B cell (primary cell): ENCODE measurements at regions not wholly inside any gene's neighbourhood (a gene's known extent, or its start where the extent isn't known, plus 50 kb on each side); places are given as distances from the start of the nearest gene placed in this dataset.

Experiments
- ATAC-seq: fragments of 200-7000 bp; cut with Tn5 transposase; one replicate; pipeline ENCODE4 v1.10.0; 2021; ENCODE audit warnings: low read depth, mild to moderate bottlenecking, moderate number of reproducible peaks, moderate library complexity
- CTCF ChIA-PET: fragments of 350-600 bp; sonication (Branson Sonifier 250); formaldehyde crosslinking; loops from one replicate; lab custom pipeline; 2021; ENCODE audit warnings: antibody characterized with exemption, inconsistent platforms; lab: Charles Lee
- POLR2A ChIA-PET: fragments of 350-600 bp; sonication (Branson Sonifier 250); formaldehyde crosslinking; loops from one replicate; lab custom pipeline; 2021; ENCODE audit warnings: antibody characterized with exemption; lab: Charles Lee
- DNase-seq: peaks from one replicate; pipeline ENCODE4 v3.0.0; 2013
- H2AFZ ChIP-seq: 2 replicates; pipeline ENCODE4 v1.6.1; 2012; ENCODE audit warnings: mild to moderate bottlenecking, low read depth, low read length; ENCODE audit not compliant: insufficient read depth, poor library complexity, severe bottlenecking
- H3K27ac ChIP-seq, 2 donors: 1 replicate in 1 of 2; 2 replicates in 1 of 2; pipeline ENCODE4 v1.5.1; 2012 to 2013; ENCODE audit warnings: low read length in 2 of 2, mild to moderate bottlenecking in 2 of 2, moderate library complexity in 1 of 2
- H3K27me3 ChIP-seq, 4 experiments: fragments of 200-600 bp in 1 of 4; sonication (generic) in 1 of 4; replicated peaks in 1 of 4; 1 replicate in 2 of 4; 2 replicates in 2 of 4; pipeline versions ENCODE4 v1.6.1 to v1.7.0; 2013 to 2016; ENCODE audit warnings: low read length in 3 of 4, mild to moderate bottlenecking in 2 of 4, mixed read lengths in 1 of 4, moderate library complexity in 1 of 4; ENCODE audit not compliant: insufficient read depth in 4 of 4, control insufficient read depth in 3 of 4; ENCODE audit errors: control extremely low read depth in 1 of 4
- H3K36me3 ChIP-seq, 2 experiments: replicated peaks in 1 of 2; 1 replicate in 1 of 2; 2 replicates in 1 of 2; pipeline versions ENCODE4 v1.6.1 to v1.7.1; 2013; ENCODE audit warnings: low read length in 1 of 2; ENCODE audit not compliant: insufficient read depth in 2 of 2, control insufficient read depth in 1 of 2; ENCODE audit errors: control extremely low read depth in 1 of 2, extremely low read depth in 1 of 2
- H3K4me1 ChIP-seq, 2 donors: fragments of 200-600 bp in 1 of 2; sonication (generic) in 1 of 2; 1 replicate in 1 of 2; 2 replicates in 1 of 2; pipeline versions ENCODE4 v1.5.1 to v1.6.1; 2013 to 2017; ENCODE audit warnings: low read length in 2 of 2; ENCODE audit not compliant: control insufficient read depth in 2 of 2, insufficient read depth in 2 of 2
- H3K4me2 ChIP-seq: replicated peaks from 2 replicates; pipeline ENCODE3; 2012; ENCODE audit warnings: mild to moderate bottlenecking, low read depth, low read length; ENCODE audit not compliant: poor library complexity, severe bottlenecking
- H3K4me3 ChIP-seq, 5 experiments: fragments of 200-600 bp in 1 of 5; sonication (generic) in 1 of 5; 1 replicate in 3 of 5; 2 replicates in 2 of 5; pipeline versions ENCODE4 v1.5.1 to v1.7.0; 2011 to 2016; ENCODE audit warnings: low read length in 4 of 5, mild to moderate bottlenecking in 4 of 5, low read depth in 2 of 5, control low read depth in 1 of 5, moderate library complexity in 1 of 5; ENCODE audit not compliant: insufficient read depth in 1 of 5; ENCODE audit errors: control extremely low read depth in 1 of 5, extremely low read depth in 1 of 5
- H3K79me2 ChIP-seq: fragments of 200-600 bp; sonication (generic); one replicate; pipeline ENCODE4 v1.6.0; 2016; ENCODE audit warnings: low read length; ENCODE audit not compliant: control insufficient read depth, insufficient read depth
- H3K9ac ChIP-seq: fragments of 200-600 bp; sonication (generic); 2 replicates; pipeline ENCODE4 v1.6.1; 2017; ENCODE audit warnings: mild to moderate bottlenecking, low read length, moderate library complexity
- H3K9me3 ChIP-seq, 3 donors: one replicate each; pipeline versions ENCODE4 v1.6.1 to v1.7.1; 2013; ENCODE audit warnings: low read length in 2 of 3; ENCODE audit not compliant: control insufficient read depth in 2 of 3, insufficient read depth in 1 of 3; ENCODE audit errors: control extremely low read depth in 1 of 3
- H4K20me1 ChIP-seq: 2 replicates; pipeline ENCODE4 v1.6.0; 2012; ENCODE audit warnings: mild to moderate bottlenecking, low read length; ENCODE audit not compliant: insufficient read depth, control insufficient read depth, poor library complexity, severe bottlenecking
- H3K27ac Mint-ChIP-seq: one replicate; pipeline ENCODE4 v1.8.0; 2021; ENCODE audit warnings: mixed read lengths
- H3K27me3 Mint-ChIP-seq: one replicate; pipeline ENCODE4 v1.8.0; 2021; ENCODE audit warnings: mixed read lengths
- H3K4me1 Mint-ChIP-seq: one replicate; pipeline ENCODE4 v1.8.0; 2021; ENCODE audit warnings: mixed read lengths
- H3K4me3 Mint-ChIP-seq: one replicate; pipeline ENCODE4 v1.8.0; 2021; ENCODE audit warnings: mixed read lengths
- H3K9me3 Mint-ChIP-seq: one replicate; pipeline ENCODE4 v1.8.0; 2022; ENCODE audit warnings: mixed read lengths; ENCODE audit not compliant: insufficient read depth
- CTCF ChIP-seq: fragments of 200-600 bp; IDR thresholded peaks from one replicate; pipeline ENCODE4 v1.8.0; 2022; ENCODE audit warnings: antibody characterized with exemption, mild to moderate bottlenecking
- EZH2 ChIP-seq: IDR thresholded peaks from 2 replicates; pipeline ENCODE4 v1.6.1; 2012; ENCODE audit warnings: borderline replicate concordance, low read depth, mild to moderate bottlenecking, moderate library complexity, low read length; ENCODE audit not compliant: insufficient read depth, poor library complexity, severe bottlenecking
- WGBS: methylation state at CpG from one replicate; pipeline ENCODE4 v1.1.5; 2013; ENCODE audit warnings: missing lambda C conversion rate; ENCODE audit not compliant: insufficient coverage; 5-methylcytosine and 5-hydroxymethylcytosine counted together
- intact Hi-C: fragments of 100-400 bp; cut with micrococcal nuclease; formaldehyde crosslinking; loops from one replicate; pipeline ENCODE4 v1.10.0; 2022

GRCh38 chr1:69494221-69494620 lies 73.5 kb upstream of the LRRC7 start:
- DNase-seq (no peak), ATAC-seq (no peak)
- H3K27me3 Mint-ChIP-seq, result no peaks in the 10 kb centered on the region
- POLR2A ChIA-PET, result no interaction called here
- Histone ChIP-seq H3K27ac (no peak overlapping the region), H3K9me3 (no peaks in the 10 kb centered on the region), H3K36me3 (no peaks in the 10 kb centered on the region), H3K4me2 (no peak overlapping the region), H3K79me2 (no peaks in the 10 kb centered on the region), H3K4me3 (no peak overlapping the region), H3K9ac (no peak overlapping the region), H4K20me1 (no peaks in the 10 kb centered on the region), H3K27me3 (no peaks in the 10 kb centered on the region), H3K4me1 (no peaks in the 10 kb centered on the region), H2AFZ (no peak overlapping the region)
- intact Hi-C loops, result no loop called here
- TF ChIP-seq CTCF (no peak), EZH2 (no peak)
- H3K4me1 Mint-ChIP-seq, result no peaks in the 10 kb centered on the region
- CTCF ChIA-PET, result no interaction called here
- no peak overlapping the region for H3K27ac Mint-ChIP-seq
- no peak overlapping the region for H3K4me3 Mint-ChIP-seq
- peaks cover 3% of the 10 kb centered on the region for H3K9me3 Mint-ChIP-seq

- Histone ChIP-seq H3K27me3 (no peaks in the 10 kb centered on the region), H3K9me3 (no peaks in the 10 kb centered on the region), H2AFZ (no peak overlapping the region), H3K9ac (no peak overlapping the region), H3K27ac (no peak overlapping the region), H3K4me3 (no peak overlapping the region), H3K79me2 (no peaks in the 10 kb centered on the region), H3K4me2 (no peak overlapping the region), H4K20me1 (no peaks in the 10 kb centered on the region), H3K4me1 (no peaks in the 10 kb centered on the region), H3K36me3 (no peaks in the 10 kb centered on the region)
- ChIA-PET POLR2A (no interaction called here), CTCF (no interaction called here)
- no peak for DNase-seq
- H3K4me1 Mint-ChIP-seq, result no peaks in the 10 kb centered on the region
- TF ChIP-seq EZH2, result no peak
- TF ChIP-seq CTCF, result no peak
- no peak for ATAC-seq
- no peak overlapping the region for H3K4me3 Mint-ChIP-seq
- WGBS, result no CpG with 5 or more reads among the region's 4 CpGs
- H3K27ac Mint-ChIP-seq, result no peak overlapping the region
- H3K9me3 Mint-ChIP-seq, result no peaks in the 10 kb centered on the region
- H3K27me3 Mint-ChIP-seq, result no peaks in the 10 kb centered on the region
- intact Hi-C loops, result no loop called here
These were observed 70.1 kb upstream of the LRRC7 start for GRCh38 chr1:69497441-69498221.
